SK-MEL-5 (cell line): ENCODE measurements at regions not wholly inside any gene's neighbourhood (a gene's known extent, or its start where the extent isn't known, plus 50 kb on each side); places are given as distances from the start of the nearest gene placed in this dataset.

ENCODE experiments used
- DNase-seq: peaks from one replicate; pipeline ENCODE4 v3.0.0-alpha.2; 2016; ENCODE audit warnings: low read depth, low spot score
- in situ Hi-C: cut with HindIII; loops from 2 replicates; pipeline ENCODE4 v1.10.0; 2016; ENCODE audit warnings: low sequenced_read_pairs, high pct_unique_total_duplicates, low pct_unique_long_range_greater_than_20kb

DNA sequence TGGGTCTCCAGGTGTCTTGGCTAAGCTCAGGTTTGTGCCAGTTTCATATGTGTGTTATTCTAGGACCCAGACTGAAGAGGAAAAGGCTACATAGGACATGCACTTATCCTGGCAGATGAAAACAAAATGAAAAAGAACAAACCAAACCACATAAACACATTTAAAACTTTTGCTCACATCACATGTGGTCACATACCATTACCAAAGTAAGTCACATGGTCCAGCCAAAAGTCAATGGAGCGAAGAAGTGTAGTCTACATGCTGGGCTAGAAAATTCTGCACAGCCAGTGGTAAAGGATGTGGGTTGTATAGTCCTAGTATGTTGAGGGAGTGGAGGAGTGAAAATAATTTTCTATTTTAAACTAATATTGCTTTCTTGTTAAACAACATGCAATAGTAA lies 437.5 kb downstream of the BTBD3 start:
- no peak for DNase-seq
- in situ Hi-C loops: no loop called here

DNA sequence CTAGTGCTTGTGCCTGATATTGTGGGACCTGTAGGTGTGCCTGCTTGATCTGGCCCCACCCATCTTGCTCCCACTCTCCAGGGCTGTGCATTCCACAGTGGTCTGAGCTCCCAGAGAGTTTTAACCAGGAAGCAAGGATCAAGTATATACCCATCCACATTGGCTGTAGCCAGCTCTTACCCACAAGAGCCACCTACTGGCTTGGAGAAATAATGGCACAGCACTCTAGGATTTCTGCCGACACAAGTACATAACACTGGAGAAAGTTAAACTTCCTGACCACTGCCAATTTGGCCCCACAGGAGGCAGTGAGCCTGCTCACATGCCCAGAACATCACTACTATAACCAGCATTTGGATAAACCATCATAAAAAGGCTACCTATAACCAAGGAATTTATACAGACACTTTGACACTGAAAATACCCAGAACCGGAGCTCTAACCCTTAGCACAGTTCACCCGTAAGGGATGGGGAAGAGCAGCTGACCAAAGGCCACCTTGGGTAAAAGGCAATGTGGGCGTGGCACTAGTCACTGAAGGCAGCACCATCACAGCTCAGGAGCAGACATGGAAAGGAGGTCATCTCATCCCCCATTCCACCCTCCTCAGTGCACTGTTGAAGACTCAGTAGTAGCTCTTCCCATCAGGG lies 440.4 kb downstream of the BTBD3 start:
- in situ Hi-C loops: no loop called here
- peak; percentile 77 for DNase-seq

DNA sequence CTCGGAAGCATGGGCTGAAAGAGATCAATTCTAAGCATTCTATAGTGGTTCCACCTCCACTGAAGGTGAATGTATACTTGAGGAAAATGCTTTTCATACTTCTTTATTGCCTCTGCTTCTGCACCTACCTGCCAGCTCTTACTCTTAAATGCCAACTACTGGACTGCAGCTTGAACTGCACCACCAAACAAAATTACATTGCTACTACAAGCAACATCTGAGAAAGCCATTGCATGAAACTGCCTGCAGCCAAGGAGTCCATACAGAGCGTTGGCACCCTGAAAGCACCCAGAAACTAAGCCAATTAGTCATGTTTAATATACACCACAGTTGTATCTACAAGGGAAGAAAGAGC lies 440.9 kb downstream of the BTBD3 start:
- in situ Hi-C loops: no loop called here
- peak; percentile 24 for DNase-seq

DNA sequence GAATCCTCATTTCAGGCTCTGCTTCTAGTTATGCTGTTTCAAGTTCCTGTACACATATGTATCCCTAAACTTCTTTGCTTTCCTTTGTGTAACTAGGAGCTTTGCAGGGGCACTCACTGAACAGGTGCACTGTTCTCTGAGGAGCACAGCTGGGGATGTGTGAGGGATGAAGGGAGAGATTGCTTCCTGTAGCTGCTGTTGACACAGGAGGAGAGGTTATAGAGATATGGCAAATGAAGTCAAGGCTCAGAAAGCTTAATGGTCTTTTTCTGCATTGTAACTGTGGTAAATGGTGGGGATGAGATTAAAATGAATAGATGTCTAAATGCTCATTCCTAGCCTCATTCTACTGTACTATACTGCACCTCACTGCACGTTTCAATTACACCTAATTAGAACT lies 454.3 kb downstream of the BTBD3 start:
- DNase-seq: no peak
- in situ Hi-C loops: no loop called here

DNA sequence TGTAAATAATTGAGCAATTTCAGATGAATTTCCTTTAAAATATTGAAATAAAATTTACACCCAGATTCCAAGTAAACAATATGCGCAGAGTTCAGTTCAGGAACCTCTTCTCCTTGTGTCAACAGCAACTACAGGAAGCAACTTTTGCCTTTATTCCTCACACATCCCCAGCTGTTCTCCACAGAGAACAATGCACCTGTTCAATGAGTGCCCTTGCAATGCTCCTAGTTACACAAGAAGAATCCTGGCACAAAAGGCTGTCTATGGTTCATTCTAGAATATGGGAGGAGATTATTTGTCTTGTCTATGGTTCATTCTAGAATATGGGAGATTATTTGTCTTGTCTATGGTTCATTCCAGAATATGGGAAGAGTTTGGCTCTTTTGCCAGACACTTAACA lies 454.9 kb downstream of the BTBD3 start:
- no peak for DNase-seq
- in situ Hi-C loops: no loop called here

DNA sequence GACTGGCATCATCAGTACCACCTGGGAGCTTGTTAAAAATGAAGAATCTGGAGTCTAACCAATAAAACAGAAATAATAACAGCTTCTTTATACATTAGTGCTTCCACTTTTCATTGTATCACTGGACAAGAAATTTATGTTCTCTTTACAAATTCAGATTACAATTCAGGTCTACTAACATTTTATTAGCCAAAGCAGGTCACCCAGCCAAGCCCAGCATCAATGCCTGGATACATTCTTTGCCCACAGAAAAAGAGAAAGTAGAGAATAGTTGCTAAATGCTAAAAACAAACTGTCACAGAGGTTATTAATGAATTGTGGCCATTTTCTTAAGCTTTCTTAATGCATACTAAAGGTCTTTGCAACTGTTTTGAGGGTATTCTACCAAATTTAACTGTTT lies 458.3 kb downstream of the BTBD3 start:
- in situ Hi-C loops: no loop called here
- no peak for DNase-seq

DNA sequence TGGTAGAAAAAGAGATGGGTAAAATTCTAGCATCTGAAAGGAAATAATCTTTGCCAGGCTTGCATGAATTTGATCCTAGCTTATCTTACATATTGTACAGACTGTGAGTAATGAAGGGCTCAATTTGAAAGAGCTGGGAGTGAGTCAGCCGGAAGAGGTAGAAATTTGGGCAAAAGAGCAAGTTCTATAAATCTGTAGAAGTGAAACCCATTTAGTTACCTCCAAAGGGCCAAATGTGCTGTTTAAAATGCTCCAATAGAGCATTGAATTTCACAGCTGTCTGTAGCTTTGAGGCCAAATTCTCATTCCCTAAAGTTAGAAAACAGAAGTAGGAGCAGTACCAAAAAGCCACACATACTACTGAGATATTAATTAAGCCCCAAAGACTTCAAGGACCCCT lies 466.1 kb downstream of the BTBD3 start:
- in situ Hi-C loops: no loop called here

DNA sequence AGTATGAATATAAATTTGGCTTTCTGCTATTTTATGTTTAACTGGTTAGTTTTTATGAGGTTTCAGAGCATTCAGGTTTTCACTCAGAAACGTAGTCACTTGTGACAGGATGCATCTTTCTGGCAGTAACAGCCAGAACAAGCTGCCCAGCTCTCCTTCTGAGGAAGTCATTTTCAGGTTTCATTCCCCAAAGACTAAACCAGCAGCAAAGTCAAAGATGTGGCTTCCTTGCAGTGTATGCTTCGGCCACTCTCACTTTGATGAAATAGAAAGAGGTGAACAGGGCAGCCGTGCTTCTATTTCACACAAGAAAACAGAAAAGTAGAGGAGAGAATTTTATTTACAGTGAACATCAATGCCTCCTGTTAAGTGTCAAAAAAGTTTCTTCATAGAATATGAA lies 469.1 kb downstream of the BTBD3 start:
- DNase-seq: no peak
- in situ Hi-C loops: no loop called here

More for the DNA sequence above, 466.1 kb downstream of the BTBD3 start:
- DNase-seq: no peak

DNA sequence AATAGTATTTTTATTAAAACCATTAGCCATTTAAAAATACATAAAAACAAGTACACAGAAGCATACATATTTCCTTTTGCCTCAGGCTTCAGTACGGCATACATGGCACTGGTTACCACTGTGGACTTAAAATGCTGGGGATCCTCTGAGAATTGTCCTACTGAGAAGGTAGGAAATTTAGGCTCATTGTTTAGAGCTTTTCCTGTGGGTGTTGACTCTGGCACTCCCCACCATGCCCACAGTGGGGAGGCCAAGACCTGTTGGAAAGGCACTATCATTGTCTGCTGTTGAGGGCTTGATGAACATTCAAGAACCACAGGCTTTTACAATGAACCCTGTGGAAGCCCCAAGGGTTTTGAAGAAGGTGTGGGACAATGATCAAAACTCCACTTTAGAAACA lies 473.4 kb downstream of the BTBD3 start:
- no peak for DNase-seq
- in situ Hi-C loops: no loop called here

DNA sequence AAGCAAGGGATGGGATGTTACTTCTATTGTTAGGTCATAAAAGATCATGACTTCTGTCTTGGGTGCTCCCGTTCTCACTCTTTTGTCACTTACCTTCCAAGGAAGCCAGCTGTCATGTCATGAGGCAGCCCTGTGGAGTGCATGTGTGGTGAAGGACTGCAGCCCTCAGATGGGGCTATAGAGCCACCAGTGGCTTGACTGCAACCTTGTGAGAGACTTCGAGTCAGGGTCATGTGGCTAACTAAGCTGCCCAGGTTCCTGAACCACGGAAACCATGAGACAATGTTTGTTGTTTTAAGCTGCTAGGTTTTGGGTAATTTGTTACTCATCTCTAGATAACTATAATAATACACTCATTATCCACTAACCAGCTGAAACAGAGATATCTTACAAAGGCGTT lies 477.1 kb downstream of the BTBD3 start:
- in situ Hi-C loops: no loop called here
- DNase-seq: peak; percentile 68

DNA sequence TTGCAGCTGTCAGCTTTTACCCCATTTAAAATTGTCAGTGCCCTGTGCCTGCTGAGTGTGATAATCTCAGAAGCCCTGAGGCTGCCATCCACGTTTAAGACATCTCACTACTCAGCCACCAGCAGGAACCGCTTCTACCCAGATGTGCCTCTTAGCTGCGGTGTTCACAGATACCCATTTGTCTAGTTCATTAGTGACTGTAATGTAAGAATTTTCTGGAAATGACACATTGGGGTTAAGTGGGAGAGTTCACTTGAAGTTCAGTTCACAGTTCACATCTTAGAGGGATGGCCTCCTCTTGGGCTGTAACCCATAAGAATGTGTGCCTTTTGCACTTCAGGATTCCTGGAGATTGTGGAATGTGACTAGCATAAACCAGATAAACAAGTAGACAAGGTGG lies 477.7 kb downstream of the BTBD3 start:
- no peak for DNase-seq
- in situ Hi-C loops: no loop called here

DNA sequence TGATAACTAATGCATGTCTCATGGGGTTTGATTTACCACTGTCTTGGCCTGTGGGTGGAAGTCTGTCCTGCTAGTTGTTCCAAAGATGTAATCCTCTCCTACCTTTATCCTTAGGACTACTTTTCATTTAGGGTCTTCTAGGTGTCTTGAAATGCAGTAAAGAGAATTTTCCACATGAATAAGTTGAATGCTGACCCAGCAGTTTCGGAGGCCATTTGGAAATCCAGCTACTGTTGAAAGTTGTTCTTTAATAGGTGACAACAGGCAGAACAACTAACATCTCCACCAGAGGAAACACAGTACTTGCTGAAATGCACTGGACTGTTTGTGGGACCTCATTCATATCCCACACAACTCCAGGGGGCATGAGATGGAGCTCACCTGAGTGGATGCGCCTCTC lies 478.1 kb downstream of the BTBD3 start:
- no peak for DNase-seq
- in situ Hi-C loops: no loop called here

DNA sequence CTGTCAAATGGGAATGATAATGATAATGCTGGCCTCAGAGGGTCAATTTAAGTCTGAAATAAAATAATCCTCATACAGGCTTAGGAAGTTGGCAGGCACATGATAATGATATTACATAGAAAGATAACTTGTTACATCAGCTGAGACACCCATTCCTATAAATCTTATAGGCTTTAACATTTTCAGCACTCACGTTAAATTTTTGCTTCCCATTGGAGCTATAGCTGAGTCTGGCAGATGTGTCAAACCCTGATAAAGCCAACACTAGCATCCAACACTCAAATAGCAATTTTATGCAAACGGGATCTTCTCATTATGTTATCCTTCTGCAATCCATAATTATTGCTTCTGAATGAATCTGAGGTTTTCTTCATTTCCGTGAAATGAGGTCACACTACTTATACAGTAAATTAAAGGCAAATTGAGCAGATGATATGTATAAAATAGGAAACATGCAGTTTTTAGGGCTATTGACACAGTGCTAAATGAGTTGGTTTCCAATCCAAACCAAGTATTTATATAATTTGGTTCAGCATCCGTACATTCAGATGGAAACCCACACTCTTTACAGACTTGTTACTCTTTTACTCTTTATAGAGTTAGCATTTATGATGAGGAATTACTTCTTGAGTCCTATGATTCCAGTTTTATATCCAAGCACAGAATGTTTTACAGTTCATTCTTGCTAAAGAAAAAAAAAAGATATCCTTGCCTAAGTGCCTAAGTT lies 481.6 kb downstream of the BTBD3 start:
- no peak for DNase-seq
- in situ Hi-C loops: no loop called here

DNA sequence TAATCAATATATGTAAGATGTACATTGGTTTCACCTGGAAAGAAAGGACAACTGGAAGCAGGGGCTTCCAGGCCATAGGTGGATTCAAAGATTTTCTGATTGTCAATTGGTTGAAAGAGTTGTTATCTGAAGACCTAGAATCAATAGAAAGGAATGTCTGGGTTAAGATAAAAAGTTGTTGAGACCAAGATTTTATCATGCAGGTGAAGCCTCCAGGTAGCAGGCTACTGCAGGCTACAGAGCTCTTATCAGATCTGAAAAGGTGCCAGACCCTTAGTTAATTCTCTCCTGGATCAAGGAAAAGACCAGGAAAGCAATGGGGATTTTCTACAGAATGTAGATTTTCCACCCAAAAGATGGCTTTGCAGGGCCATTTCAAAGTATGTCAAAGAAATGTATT lies 487.2 kb downstream of the BTBD3 start:
- no peak for DNase-seq
- in situ Hi-C loops: no loop called here

DNA sequence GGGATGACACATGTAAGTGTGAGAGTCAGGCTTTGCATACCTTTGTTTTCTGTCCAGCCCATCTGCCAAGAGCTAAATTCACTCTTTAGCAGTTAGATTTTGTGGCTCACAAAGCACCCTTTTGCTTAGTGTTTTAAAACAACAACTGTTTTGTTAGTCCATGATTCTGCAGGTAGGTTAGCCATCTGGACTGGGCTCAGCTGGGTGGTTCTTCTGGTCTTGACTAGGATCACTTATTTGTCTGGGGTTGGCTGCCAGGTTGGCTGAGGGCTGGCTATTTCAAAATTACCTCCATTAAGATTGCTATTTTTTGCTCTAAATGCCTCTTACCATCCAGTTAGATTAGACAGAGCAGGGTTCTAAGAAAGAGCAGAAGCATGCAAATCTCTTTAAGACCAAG lies 489.3 kb downstream of the BTBD3 start:
- no peak for DNase-seq
- in situ Hi-C loops: no loop called here

DNA sequence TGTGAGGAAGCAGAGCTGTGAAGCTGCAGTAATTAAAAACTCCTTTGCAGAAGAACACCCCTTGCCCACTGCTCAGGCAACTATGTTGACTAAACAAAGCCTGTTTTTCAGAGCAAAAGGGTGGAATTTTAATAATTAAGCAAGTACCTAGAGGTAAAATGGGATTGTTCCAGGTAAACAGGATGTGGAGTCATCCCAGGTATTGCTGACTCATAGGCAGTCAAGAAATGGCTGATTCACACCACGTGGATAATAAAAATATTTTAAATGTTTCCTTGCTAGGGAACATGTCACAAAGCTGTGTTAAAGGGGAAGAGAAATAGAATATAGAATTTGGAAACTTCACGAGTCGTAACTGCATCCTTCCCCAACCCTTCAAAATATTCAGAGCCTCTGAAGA lies 491.8 kb downstream of the BTBD3 start:
- in situ Hi-C loops: no loop called here
- no peak for DNase-seq

DNA sequence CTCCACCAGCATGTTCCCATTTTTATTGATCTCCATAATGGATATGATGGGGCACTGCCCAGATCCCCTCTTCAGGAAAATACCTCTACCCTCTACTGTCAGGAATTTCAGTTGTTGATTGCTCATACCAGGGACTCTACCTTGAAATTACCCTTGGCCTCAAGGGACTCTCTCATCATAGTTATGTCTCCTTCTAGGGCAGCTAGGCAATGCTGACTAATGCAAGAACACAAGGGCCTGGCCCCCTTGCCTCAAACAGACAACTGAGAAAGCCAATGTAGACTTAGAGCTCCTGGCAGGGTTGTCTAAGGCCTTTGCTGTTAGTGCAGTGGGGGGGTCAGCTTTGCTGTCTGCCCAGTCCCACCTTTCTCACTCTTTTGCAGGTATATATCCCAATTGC lies 493.1 kb downstream of the BTBD3 start:
- no peak for DNase-seq
- in situ Hi-C loops: no loop called here

DNA sequence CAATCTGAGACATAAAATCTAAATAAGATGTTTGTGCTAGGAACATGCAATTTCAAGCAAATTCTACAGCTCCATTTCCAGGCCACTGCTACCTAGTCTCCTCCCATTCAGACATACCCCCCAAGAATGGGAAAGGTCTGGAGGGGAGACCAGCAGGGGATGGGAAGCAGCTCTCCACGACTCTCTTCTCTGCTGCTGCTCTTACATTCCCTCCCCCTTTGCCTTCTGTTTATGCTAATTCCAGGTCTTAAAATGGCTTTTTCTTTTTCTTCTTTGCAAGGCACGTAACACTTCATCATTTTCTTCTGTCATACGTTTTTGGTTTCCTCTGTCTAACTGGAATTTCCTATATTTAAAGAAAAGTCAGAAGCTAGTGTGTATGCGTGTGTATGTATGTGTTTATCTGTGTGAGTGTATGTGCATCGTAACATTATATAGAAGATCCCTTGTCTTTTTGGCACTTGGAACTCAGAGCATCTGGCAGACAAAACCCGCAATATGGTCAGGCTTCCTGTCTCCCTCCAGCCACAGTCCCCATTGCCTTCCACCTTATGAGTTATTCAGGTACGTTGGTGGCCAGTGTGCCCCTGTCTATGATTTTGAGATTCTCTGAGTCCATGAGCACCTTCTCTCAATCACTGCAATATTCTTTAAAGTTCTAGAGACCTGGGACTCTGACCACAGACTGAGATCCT lies 493.7 kb downstream of the BTBD3 start:
- DNase-seq: no peak
- in situ Hi-C loops: no loop called here

DNA sequence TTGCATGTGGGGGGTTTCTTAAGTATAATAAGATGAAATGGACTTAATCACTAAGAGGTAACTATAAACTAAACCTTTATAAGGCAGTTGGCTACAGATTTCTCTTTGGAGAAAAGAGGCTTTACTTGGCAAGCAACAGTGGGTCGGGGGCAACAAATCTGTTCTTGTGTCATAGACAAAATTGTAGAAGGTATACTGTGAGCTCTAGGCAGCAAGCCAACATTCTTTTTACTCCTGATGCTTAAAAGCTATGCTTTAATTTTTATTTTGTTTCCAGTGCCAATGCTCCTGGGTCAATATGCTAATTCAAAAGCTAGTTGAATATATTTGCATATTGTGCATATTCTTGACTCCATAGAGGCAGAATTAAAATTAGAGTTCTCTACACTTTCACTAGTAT lies 495.4 kb downstream of the BTBD3 start:
- in situ Hi-C loops: no loop called here

More for the DNA sequence above, 495.4 kb downstream of the BTBD3 start:
- DNase-seq: no peak
